Adipocyte (in vitro differentiated cells): ENCODE measurements at regions not wholly inside any gene's neighbourhood (a gene's known extent, or its start where the extent isn't known, plus 50 kb on each side); places are given as distances from the start of the nearest gene placed in this dataset.

Source experiments
- DNase-seq: peaks from one replicate; pipeline ENCODE4 v3.0.0-alpha.2; 2015; ENCODE audit warnings: low read depth
- H3K27me3 ChIP-seq: replicated peaks from 2 replicates; pipeline ENCODE4 v1.7.0; 2013; ENCODE audit warnings: mild to moderate bottlenecking, low read length, moderate library complexity; ENCODE audit not compliant: control insufficient read depth, insufficient read depth
- H3K36me3 ChIP-seq: 2 replicates; pipeline ENCODE4 v1.7.0; 2013; ENCODE audit warnings: low read length, mild to moderate bottlenecking, moderate library complexity; ENCODE audit not compliant: control insufficient read depth, insufficient read depth, severe bottlenecking
- H3K4me1 ChIP-seq: 2 replicates; pipeline ENCODE4 v1.7.0; 2013; ENCODE audit warnings: mild to moderate bottlenecking, low read length, moderate library complexity; ENCODE audit not compliant: control insufficient read depth, insufficient read depth
- H3K4me3 ChIP-seq: 2 replicates; pipeline ENCODE4 v1.7.0; 2013; ENCODE audit warnings: mild to moderate bottlenecking, low read length, moderate library complexity
- H3K9ac ChIP-seq: 2 replicates; pipeline ENCODE4 v1.7.0; 2013; ENCODE audit warnings: mild to moderate bottlenecking, low read length, moderate library complexity
- H3K9me3 ChIP-seq: 2 replicates; pipeline ENCODE4 v1.7.0; 2013; ENCODE audit warnings: mild to moderate bottlenecking, low read length, moderate library complexity; ENCODE audit not compliant: control insufficient read depth

DNA sequence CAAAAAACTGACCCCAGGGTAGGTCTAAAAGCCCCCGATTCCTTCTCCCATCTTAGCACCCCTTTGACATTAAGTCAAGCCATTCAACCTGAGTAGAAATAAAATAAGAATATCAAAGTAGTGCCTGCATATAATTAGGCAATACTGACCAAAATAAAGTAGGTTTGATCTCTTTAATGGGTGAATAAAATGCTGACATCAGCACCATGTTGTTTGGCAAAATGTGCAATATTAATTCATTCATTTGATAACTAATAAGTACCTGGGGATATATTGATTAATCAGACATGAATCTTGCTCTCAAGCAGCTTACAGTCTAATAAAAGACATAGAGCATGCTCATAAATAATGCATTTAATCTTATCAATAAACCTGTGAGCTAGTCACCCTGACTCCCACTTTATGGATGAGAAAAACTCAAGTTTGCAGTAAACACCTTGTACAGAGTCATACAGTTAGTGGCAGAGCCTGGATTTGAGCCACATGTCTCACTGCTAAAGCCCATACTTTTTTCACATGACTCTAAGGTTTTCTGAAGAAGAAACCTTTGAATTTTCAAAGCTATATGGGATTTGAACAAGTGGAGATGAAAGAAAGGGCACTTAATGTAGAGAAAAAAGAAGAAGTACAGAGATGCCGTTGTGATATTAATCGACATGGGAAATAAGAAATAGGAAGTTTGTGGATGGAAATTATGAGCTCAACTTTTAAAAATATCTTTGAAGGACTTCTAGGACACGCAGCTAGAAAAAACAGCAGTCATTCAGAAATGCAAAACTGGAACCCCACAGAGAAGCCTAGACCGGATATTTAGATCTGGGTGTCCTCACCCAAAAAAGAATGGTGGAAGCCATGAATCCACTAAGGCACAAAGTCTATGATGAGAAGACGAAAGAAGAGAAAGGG is 183.9 kb downstream of the TOMM20 start:
- no peak for DNase-seq
- no peak overlapping the region for H3K4me3 ChIP-seq
- H3K36me3 ChIP-seq, result no peaks in the 10 kb centered on the region
- no peaks in the 10 kb centered on the region for H3K4me1 ChIP-seq
- H3K27me3 ChIP-seq, result no peaks in the 10 kb centered on the region
- H3K9ac ChIP-seq, result no peak overlapping the region
- H3K9me3 ChIP-seq, result peaks cover 7% of the 10 kb centered on the region

DNA sequence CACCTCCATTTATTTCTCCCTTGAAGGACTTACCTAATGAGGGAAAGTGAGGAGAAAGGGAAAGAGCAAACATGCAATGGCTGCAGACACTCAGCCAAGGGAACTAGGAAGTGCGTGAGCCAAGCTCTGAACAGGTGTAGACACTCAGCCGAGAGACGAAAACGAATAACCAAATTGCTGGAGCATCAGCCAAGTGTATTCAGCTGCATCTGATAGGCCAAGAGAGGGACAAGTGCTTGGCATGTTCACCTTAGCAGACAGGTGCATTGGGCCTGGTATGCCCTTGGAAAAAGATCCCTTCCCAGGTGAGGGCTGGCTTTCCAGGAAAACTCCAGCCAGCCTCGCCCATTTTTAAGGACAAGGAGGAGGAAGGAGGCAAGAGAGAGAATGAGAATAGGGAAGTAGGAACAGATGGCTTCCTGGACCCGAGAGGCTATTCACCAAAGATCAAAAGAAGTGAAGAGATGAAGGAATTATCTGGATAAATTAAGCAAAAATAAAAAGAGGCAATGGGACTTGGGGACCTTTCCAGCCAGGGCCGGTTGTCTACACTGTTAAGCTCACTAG is 184.7 kb downstream of the TOMM20 start:
- no peaks in the 10 kb centered on the region for H3K4me1 ChIP-seq
- H3K4me3 ChIP-seq, result no peak overlapping the region
- no peak overlapping the region for H3K9ac ChIP-seq
- H3K36me3 ChIP-seq, result no peaks in the 10 kb centered on the region
- no peaks in the 10 kb centered on the region for H3K9me3 ChIP-seq
- DNase-seq, result no peak
- no peaks in the 10 kb centered on the region for H3K27me3 ChIP-seq

DNA sequence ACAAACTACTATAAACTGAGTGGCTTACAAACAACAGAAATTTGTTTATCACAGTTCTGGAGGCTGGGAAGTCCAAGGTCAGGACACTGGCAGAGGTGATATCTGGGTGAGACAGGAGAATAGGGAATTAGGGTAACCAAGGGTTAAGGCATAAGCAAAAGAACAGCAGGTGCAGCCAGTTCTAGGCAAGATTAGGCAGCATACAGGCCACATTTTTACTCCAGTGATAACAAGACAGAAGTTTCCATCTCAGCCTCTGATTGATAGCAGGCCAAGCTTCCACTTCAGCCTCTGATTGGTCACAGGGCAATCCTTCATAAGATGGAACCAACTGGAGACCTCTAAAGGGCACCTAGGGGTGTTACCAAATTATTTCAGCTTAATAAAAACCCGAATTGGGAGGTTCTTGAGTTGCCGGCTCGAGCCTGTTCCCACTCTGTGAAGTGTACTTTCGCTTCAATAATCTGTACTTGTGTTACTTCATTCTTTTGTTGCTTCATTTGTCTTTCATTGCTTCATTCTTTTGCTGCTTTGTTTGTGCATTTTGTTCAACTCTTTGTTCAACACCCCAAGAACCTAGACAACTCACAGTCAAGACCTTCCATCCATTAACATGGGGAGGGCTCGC is 185.6 kb downstream of the TOMM20 start:
- DNase-seq, result no peak
- Histone ChIP-seq H3K27me3 (no peaks in the 10 kb centered on the region), H3K9me3 (no peaks in the 10 kb centered on the region), H3K4me1 (no peaks in the 10 kb centered on the region), H3K36me3 (no peaks in the 10 kb centered on the region), H3K9ac (no peak overlapping the region), H3K4me3 (no peak overlapping the region)

DNA sequence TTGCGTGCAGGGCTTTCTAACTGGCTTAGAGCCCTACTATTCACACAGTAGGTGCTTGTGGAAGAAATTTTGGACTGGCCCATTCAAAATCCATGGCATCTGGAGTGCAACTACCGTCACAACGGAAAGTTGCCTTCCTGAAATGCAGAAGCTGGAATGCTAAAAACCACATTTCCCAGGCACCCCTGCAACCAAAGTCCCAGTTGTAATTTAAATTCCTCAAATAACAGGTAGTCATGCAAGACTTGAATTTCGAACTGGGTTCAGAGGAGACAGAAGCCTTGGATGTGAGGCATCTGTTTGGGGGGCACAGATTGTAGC is 186.7 kb downstream of the TOMM20 start:
- DNase-seq, result peak; percentile 15
- Histone ChIP-seq H3K9me3 (no peaks in the 10 kb centered on the region), H3K36me3 (no peaks in the 10 kb centered on the region), H3K4me1 (peaks cover 5% of the 10 kb centered on the region), H3K9ac (no peak overlapping the region), H3K27me3 (no peaks in the 10 kb centered on the region), H3K4me3 (no peak overlapping the region)

DNA sequence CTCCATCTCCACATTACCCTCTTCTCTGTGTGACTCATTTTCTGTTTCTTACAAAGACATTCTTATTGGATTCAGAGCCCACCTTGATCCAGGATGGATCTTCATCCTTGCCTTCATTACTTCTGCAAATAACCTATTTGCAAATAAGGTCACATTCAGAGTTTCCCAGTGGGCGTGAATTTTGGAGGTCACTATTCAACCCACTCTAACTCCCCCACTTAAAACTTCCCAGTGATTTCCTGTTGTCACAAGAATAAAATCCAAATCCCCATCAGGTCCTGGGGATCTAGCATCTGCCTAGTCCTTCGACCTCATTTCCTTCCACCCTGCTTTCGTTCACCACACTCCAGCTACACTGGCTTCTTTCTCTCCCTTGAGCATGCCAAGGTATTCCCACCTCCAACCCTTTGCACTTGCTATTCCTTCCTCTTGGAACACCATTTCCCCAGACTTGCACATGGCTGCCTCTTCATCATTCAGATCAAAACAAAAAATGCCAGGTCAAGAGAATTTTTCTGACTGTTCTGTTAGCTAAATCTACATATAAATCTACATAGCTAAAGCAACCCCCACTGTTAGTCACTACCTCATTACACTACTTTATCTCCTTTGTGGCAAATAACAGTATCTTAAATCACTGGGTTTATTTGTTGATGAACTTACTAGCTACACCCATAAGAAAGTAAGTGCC is 187.2 kb downstream of the TOMM20 start:
- no peak for DNase-seq
- H3K9ac ChIP-seq, result no peak overlapping the region
- H3K36me3 ChIP-seq, result no peaks in the 10 kb centered on the region
- no peaks in the 10 kb centered on the region for H3K9me3 ChIP-seq
- no peak overlapping the region for H3K4me3 ChIP-seq
- H3K4me1 ChIP-seq, result peaks cover 6% of the 10 kb centered on the region
- no peaks in the 10 kb centered on the region for H3K27me3 ChIP-seq

DNA sequence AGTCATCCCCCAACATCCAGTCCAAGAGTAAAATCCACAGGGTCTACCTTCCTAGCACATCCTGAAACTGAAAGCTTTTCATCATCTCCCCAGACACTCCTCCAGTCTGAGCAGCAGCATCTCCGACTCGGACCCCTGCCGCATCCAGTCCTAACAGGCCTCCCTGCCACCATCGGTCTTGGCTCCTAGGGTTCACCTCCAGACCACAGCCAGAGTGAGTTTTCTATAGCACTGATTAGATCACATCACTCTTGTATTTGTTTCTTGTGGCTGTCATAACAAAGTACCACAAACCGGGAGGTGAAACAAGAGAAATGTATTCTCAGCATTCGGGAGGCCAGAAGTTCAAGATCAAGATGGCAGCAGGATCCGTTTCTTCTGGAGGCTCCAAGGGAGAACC is 187.8 kb downstream of the TOMM20 start:
- no peak overlapping the region for H3K4me3 ChIP-seq
- no peak for DNase-seq
- no peaks in the 10 kb centered on the region for H3K9me3 ChIP-seq
- no peak overlapping the region for H3K9ac ChIP-seq
- H3K27me3 ChIP-seq, result no peaks in the 10 kb centered on the region
- H3K4me1 ChIP-seq, result peaks cover 6% of the 10 kb centered on the region
- no peaks in the 10 kb centered on the region for H3K36me3 ChIP-seq

DNA sequence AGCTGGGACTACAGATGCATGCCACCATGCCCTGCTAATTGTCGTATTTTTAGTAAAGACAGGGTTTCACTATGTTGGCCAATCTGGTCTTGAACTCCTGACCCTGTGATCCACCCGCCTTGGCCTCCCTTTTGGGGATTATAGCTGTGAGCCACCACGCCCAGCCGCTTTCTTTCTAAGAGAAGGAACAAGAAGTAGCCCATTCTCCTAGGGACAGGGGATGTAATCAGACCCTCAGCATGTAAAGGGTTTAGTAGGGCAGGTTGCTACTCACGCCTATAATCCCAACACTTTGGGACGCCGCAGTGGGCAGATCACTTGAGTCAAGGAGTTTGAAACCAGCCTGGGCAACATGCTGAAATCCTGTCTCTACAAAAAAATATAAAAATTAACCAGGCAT is 189.7 kb downstream of the TOMM20 start:
- H3K27me3 ChIP-seq, result no peaks in the 10 kb centered on the region
- DNase-seq, result no peak
- H3K9me3 ChIP-seq, result no peaks in the 10 kb centered on the region

DNA sequence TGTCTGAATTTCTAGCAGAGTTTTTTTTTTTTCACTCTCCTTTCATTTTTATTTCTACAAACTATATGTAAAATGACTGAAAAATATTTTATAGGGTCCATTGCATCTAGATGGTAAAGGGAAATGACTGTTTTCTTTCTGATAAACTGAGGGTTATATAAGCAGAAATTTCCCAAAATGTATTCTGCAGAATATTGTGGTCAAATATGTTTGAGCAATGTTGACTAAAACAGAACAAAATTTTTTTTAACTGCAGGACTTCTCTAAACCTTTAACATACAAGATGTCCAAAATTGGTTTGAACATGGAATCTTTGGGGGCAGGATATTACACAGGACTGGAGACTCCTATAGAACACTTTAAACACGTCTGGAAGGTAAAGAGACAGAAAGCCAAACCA is 190.5 kb downstream of the TOMM20 start:
- Histone ChIP-seq H3K36me3 (no peaks in the 10 kb centered on the region), H3K4me3 (no peak overlapping the region), H3K9ac (no peak overlapping the region), H3K4me1 (peaks cover 18% of the 10 kb centered on the region), H3K27me3 (no peaks in the 10 kb centered on the region), H3K9me3 (no peaks in the 10 kb centered on the region)
- no peak for DNase-seq

More for the DNA sequence above, 189.7 kb downstream of the TOMM20 start:
- H3K36me3 ChIP-seq, result no peaks in the 10 kb centered on the region
- H3K4me3 ChIP-seq, result no peak overlapping the region
- H3K9ac ChIP-seq, result no peak overlapping the region
- H3K4me1 ChIP-seq, result peaks cover 10% of the 10 kb centered on the region

DNA sequence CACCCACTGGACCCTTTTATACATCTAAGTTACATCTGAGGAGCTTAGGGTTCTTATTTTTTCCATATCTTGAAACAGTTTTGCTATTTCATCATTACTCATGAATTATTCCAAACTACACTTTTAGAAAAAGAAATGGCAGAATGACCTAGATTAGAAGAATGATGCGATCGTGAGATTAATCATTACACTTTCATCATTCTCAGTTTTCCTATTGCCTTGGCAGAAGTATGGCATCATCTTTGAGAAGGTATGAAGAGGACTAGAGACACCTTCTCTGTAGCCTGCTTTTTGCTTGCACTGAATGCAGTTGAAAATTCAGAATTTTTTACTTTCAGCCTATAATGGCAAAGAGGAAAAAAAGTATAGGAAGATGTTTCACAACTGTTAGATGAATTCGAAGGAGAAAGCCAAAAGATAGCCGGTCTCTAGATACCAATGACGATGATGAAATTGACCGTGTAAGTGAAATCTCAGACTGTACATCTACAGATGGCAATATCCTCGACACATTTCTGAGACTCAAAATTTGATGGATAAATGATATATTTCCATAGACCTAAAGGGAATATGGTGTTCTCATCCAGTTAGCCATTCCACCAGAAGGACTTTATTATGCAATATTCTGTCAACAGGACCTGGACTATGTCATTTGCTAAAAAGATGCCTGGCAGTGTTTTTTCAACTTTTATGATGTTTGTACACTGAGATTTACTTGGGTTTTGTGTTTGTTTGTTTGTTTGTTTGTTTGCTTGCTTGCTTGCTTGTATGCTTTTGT is 191.8 kb downstream of the TOMM20 start:
- H3K4me1 ChIP-seq, result peaks cover 27% of the 10 kb centered on the region
- no peaks in the 10 kb centered on the region for H3K9me3 ChIP-seq
- H3K4me3 ChIP-seq, result no peak overlapping the region
- H3K36me3 ChIP-seq, result no peaks in the 10 kb centered on the region
- no peak overlapping the region for H3K9ac ChIP-seq
- no peaks in the 10 kb centered on the region for H3K27me3 ChIP-seq
- DNase-seq, result no peak

DNA sequence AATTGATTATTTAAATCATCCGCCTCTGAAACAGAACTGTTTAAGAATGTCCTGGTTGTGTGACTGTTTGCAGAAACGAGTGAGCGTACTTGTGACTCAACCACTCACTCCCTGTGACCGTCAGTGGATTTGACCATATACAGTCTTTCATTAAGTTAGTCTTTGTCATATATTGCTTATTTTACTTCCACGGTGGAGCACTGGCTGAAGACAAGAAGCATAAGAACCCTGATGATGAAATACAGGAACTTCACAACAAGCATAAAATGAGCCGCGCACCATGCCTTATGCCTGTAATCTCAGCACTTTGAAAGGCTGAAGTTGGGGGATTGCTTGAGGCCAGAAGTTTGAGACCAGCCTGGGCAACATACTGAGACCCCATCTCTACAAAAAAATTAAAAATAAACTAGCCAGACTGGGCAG is 194.0 kb downstream of the TOMM20 start:
- Histone ChIP-seq H3K36me3 (no peaks in the 10 kb centered on the region), H3K9me3 (no peaks in the 10 kb centered on the region), H3K9ac (no peak overlapping the region), H3K27me3 (no peaks in the 10 kb centered on the region), H3K4me3 (no peak overlapping the region), H3K4me1 (peaks cover 27% of the 10 kb centered on the region)
- DNase-seq, result peak; percentile 66
